DOHH2 (cell line): ENCODE measurements at regions not wholly inside any gene's neighbourhood (a gene's known extent, or its start where the extent isn't known, plus 50 kb on each side); places are given as distances from the start of the nearest gene placed in this dataset.

Source experiments
- CTCF ChIP-seq: fragments of 200-600 bp; sonication (generic); IDR thresholded peaks from one replicate; pipeline ENCODE4 v1.5.1; 2014; ENCODE audit warnings: antibody characterized with exemption, mild to moderate bottlenecking, low read depth, low read length; ENCODE audit not compliant: poor library complexity, severe bottlenecking
- EZH2phosphoT487 ChIP-seq: fragments of 200-600 bp; sonication (generic); IDR thresholded peaks from 2 replicates; pipeline ENCODE4 v1.6.1; 2017; ENCODE audit warnings: borderline replicate concordance, mild to moderate bottlenecking, antibody characterized with exemption, low read length, moderate library complexity, mixed read lengths

- no peak for TF ChIP-seq CTCF
- no peak for TF ChIP-seq EZH2phosphoT487
Observed at GRCh38 chr3:89966877-89967665, 859.6 kb downstream of the EPHA3 start.
